SK-MEL-5 (cell line): ENCODE measurements at regions not wholly inside any gene's neighbourhood (a gene's known extent, or its start where the extent isn't known, plus 50 kb on each side); places are given as distances from the start of the nearest gene placed in this dataset.

ENCODE experiments used
- DNase-seq: peaks from one replicate; pipeline ENCODE4 v3.0.0-alpha.2; 2016; ENCODE audit warnings: low read depth, low spot score
- in situ Hi-C: cut with HindIII; loops from 2 replicates; pipeline ENCODE4 v1.10.0; 2016; ENCODE audit warnings: low sequenced_read_pairs, high pct_unique_total_duplicates, low pct_unique_long_range_greater_than_20kb

GRCh38 chr4:45350438-45350837 is 624.1 kb upstream of the GNPDA2 start:
- in situ Hi-C loops, result no loop called here
- peak; percentile 47 for DNase-seq

- in situ Hi-C loops, result no loop called here
- DNase-seq, result no peak
Observed at GRCh38 chr4:45349859-45350258, 623.5 kb upstream of the GNPDA2 start.

GRCh38 chr4:45346816-45347435 is 620.6 kb upstream of the GNPDA2 start:
- DNase-seq, result no peak
- in situ Hi-C loops, result no loop called here

GRCh38 chr4:45345558-45345957 is 619.2 kb upstream of the GNPDA2 start:
- no peak for DNase-seq
- in situ Hi-C loops, result no loop called here

- DNase-seq, result no peak
- in situ Hi-C loops, result no loop called here
Observed at GRCh38 chr4:45331802-45332201, 605.4 kb upstream of the GNPDA2 start.

GRCh38 chr4:45327544-45327943 is 601.2 kb upstream of the GNPDA2 start:
- DNase-seq, result no peak
- in situ Hi-C loops, result no loop called here

- in situ Hi-C loops, result no loop called here
- DNase-seq, result no peak
Observed at GRCh38 chr4:45324455-45325417, 598.4 kb upstream of the GNPDA2 start.

GRCh38 chr4:45323453-45324058 is 597.2 kb upstream of the GNPDA2 start:
- in situ Hi-C loops, result no loop called here

GRCh38 chr4:45317739-45318138 is 591.4 kb upstream of the GNPDA2 start:
- no peak for DNase-seq
- in situ Hi-C loops, result no loop called here

More at GRCh38 chr4:45323453-45324058, 597.2 kb upstream of the GNPDA2 start:
- DNase-seq, result no peak

- in situ Hi-C loops, result no loop called here
- peak; percentile 1 for DNase-seq
Observed at GRCh38 chr4:45317276-45317675, 590.9 kb upstream of the GNPDA2 start.

GRCh38 chr4:45316257-45316656 is 589.9 kb upstream of the GNPDA2 start:
- in situ Hi-C loops, result no loop called here
- no peak for DNase-seq

GRCh38 chr4:45302828-45303227 is 576.5 kb upstream of the GNPDA2 start:
- DNase-seq, result no peak
- in situ Hi-C loops, result no loop called here

GRCh38 chr4:45294464-45294863 is 568.1 kb upstream of the GNPDA2 start:
- in situ Hi-C loops, result no loop called here
- DNase-seq, result no peak

- in situ Hi-C loops, result no loop called here
- no peak for DNase-seq
Observed at GRCh38 chr4:45293335-45293734, 567.0 kb upstream of the GNPDA2 start.

GRCh38 chr4:45292844-45293243 is 566.5 kb upstream of the GNPDA2 start:
- in situ Hi-C loops, result no loop called here
- DNase-seq, result no peak

GRCh38 chr4:45284400-45285085 is 558.2 kb upstream of the GNPDA2 start:
- no peak for DNase-seq
- in situ Hi-C loops, result no loop called here

GRCh38 chr4:45283352-45283751 is 557.0 kb upstream of the GNPDA2 start:
- in situ Hi-C loops, result no loop called here
- DNase-seq, result no peak

GRCh38 chr4:45280121-45280520 is 553.8 kb upstream of the GNPDA2 start:
- in situ Hi-C loops, result no loop called here
- DNase-seq, result no peak
